K562 (cell line): ENCODE measurements at regions not wholly inside any gene's neighbourhood (a gene's known extent, or its start where the extent isn't known, plus 50 kb on each side); places are given as distances from the start of the nearest gene placed in this dataset.
A peak's percentile ranks its signal among the peaks of the same experiment; 100 is the strongest.

ENCODE experiments used
- ATAC-seq: fragments of 200-7000 bp; cut with Tn5 transposase; 3 replicates; pipeline ENCODE4 v1.9.1; 2020; ENCODE audit warnings: moderate library complexity
- BruUV-seq: library from RNA; stranded (reverse); fragments of 400-500 nt; replicated peaks from 2 replicates; lab custom pipeline; 2021; lab: Mats Ljungman, UMichigan
- CTCF ChIA-PET: fragments of 300-600 bp; formaldehyde crosslinking; extraction: SDS; loops from one replicate; lab custom pipeline; 2021; ENCODE audit warnings: low intra/inter-chr PET ratio; lab: Yijun Ruan, JAX
- POLR2A ChIA-PET: fragments of 300-600, 350-650 bp; sonication (Branson Sonifier 250); formaldehyde crosslinking; extraction: SDS; loops from one replicate; lab custom pipeline; 2021; ENCODE audit warnings: antibody characterized with exemption, inconsistent platforms; lab: Yijun Ruan, JAX
- DNase-seq, 4 experiments: peaks; one replicate each; pipeline versions ENCODE4 v3.0.0 to v3.0.0-alpha.2; 2011 to 2018; ENCODE audit warnings: low spot score in 3 of 4, mixed read lengths in 3 of 4; ENCODE audit errors: extremely low read depth in 1 of 4
- FAIRE-seq: peaks from 2 replicates; lab custom pipeline; 2011; peaks lifted over from hg19 to GRCh38; lab: Jason Lieb, UNC
- H2AFZ ChIP-seq: 2 replicates; pipeline ENCODE4 v1.6.0; 2011; ENCODE audit warnings: low read depth, low read length, control low read depth, inconsistent platforms
- H3K27ac ChIP-seq: fragments of 200-600 bp; 3 replicates; pipeline ENCODE4 v1.8.0; 2011; ENCODE audit warnings: low read depth, mild to moderate bottlenecking, control low read depth, inconsistent platforms, low read length, moderate library complexity, mixed read lengths; ENCODE audit errors: extremely low read depth
- H3K27me3 ChIP-seq, 2 experiments: fragments of 300-600 bp in 1 of 2; 2 replicates in 1 of 2; 3 replicates in 1 of 2; pipeline versions ENCODE4 v1.6.0 to v1.8.0; 2011; ENCODE audit warnings: inconsistent platforms in 2 of 2, low read length in 2 of 2, mild to moderate bottlenecking in 1 of 2, mixed read lengths in 1 of 2, moderate library complexity in 1 of 2; ENCODE audit not compliant: control insufficient read depth in 2 of 2, insufficient read depth in 2 of 2
- H3K36me3 ChIP-seq: fragments of 300-600 bp; 3 replicates; pipeline ENCODE4 v1.8.0; 2011; ENCODE audit warnings: mild to moderate bottlenecking, low read length, inconsistent platforms; ENCODE audit not compliant: control insufficient read depth, insufficient read depth
- H3K4me1 ChIP-seq, 2 experiments: fragments of 200-600 bp in 1 of 2; replicated peaks in 1 of 2; 2 replicates in 1 of 2; 3 replicates in 1 of 2; pipeline versions ENCODE4 v1.5.1 to v1.8.0; 2011; ENCODE audit warnings: inconsistent platforms in 2 of 2, low read length in 2 of 2, mild to moderate bottlenecking in 1 of 2, mixed read lengths in 1 of 2, moderate library complexity in 1 of 2; ENCODE audit not compliant: control insufficient read depth in 2 of 2, insufficient read depth in 2 of 2
- H3K4me2 ChIP-seq: 2 replicates; pipeline ENCODE4 v1.6.1; 2011; ENCODE audit warnings: low read length, control low read depth, inconsistent platforms, mixed read lengths; ENCODE audit not compliant: insufficient read depth
- H3K4me3 ChIP-seq: fragments of 200-600 bp; sonication (generic), shearing (Covaris generic); 2 replicates; pipeline ENCODE4 v1.5.1; 2016; ENCODE audit warnings: control low read depth, inconsistent platforms
- H3K79me2 ChIP-seq: fragments of 200-600 bp; 3 replicates; pipeline ENCODE4 v1.8.0; 2011; ENCODE audit warnings: low read length, inconsistent platforms; ENCODE audit not compliant: control insufficient read depth, insufficient read depth
- H3K9ac ChIP-seq, 2 experiments: 2 replicates each; pipeline versions ENCODE4 v1.6.0 to v1.6.1; 2011; ENCODE audit warnings: low read depth in 2 of 2, low read length in 2 of 2, control low read depth in 1 of 2, inconsistent platforms in 1 of 2, mild to moderate bottlenecking in 1 of 2, mixed read lengths in 1 of 2; ENCODE audit not compliant: insufficient read depth in 1 of 2
- H3K9me1 ChIP-seq: one replicate; pipeline ENCODE4 v1.6.0; 2011; ENCODE audit warnings: inconsistent platforms, mild to moderate bottlenecking, low read length, moderate library complexity; ENCODE audit not compliant: control insufficient read depth, insufficient read depth
- H3K9me3 ChIP-seq: replicated peaks from 2 replicates; pipeline ENCODE4 v1.5.1; 2011; ENCODE audit warnings: low read depth, low read length, inconsistent platforms; ENCODE audit not compliant: control insufficient read depth, insufficient read depth
- H4K20me1 ChIP-seq: replicated peaks from 2 replicates; pipeline ENCODE4 v1.6.1; 2011; ENCODE audit warnings: low read length, inconsistent platforms, mixed read lengths; ENCODE audit not compliant: control insufficient read depth, insufficient read depth
- ARID3B ChIP-seq: fragments of 250-450 bp; sonication (Bioruptor Pico); IDR thresholded peaks from 2 replicates; pipeline ENCODE4 v1.4.0; 2020; ENCODE audit warnings: borderline replicate concordance
- CBX3 ChIP-seq, 2 experiments: IDR thresholded peaks; 1 replicate in 1 of 2; 2 replicates in 1 of 2; pipeline ENCODE4 v1.6.1; 2012; ENCODE audit warnings: inconsistent platforms in 2 of 2, low read length in 2 of 2, borderline replicate concordance in 1 of 2, control low read depth in 1 of 2
- HLTF ChIP-seq: fragments of 450-650 bp; IDR thresholded peaks from 2 replicates; pipeline ENCODE4 v1.6.1; 2016
- JUND ChIP-seq, 2 experiments: IDR thresholded peaks; 2 replicates in 1 of 2; 3 replicates in 1 of 2; pipeline ENCODE4 v1.6.1; 2011; ENCODE audit warnings: borderline replicate concordance in 2 of 2, low read depth in 2 of 2, low read length in 2 of 2, improper control_type of control experiment in 1 of 2, missing biosample characterization in 1 of 2, missing genetic modification characterization in 1 of 2, missing genetic modification reagents in 1 of 2
- LCOR ChIP-seq: sonication (generic); formaldehyde crosslinking; IDR thresholded peaks from 2 replicates; pipeline ENCODE4 v1.8.0; 2022; ENCODE audit warnings: mild to moderate bottlenecking, missing genetic modification reagents
- MEIS2 ChIP-seq: fragments of 450-650 bp; IDR thresholded peaks from 2 replicates; pipeline ENCODE4 v1.6.1; 2014; ENCODE audit warnings: mild to moderate bottlenecking; ENCODE audit not compliant: partially characterized antibody
- NRF1 ChIP-seq, 2 experiments: fragments of 450-650 bp; IDR thresholded peaks in 1 of 2; conservative IDR thresholded peaks in 1 of 2; 2 replicates each; pipeline ENCODE4 v1.6.1; 2014; ENCODE audit warnings: mild to moderate bottlenecking in 2 of 2
- PHTF2 ChIP-seq: fragments of 250-450 bp; sonication (Bioruptor Pico); IDR thresholded peaks from 2 replicates; pipeline ENCODE4 v1.5.0; 2021; ENCODE audit warnings: mild to moderate bottlenecking
- RBM34 ChIP-seq: fragments of 200-400 bp; formaldehyde crosslinking; IDR thresholded peaks from 2 replicates; pipeline ENCODE4 v1.6.1; 2018; ENCODE audit warnings: low read length, borderline replicate concordance; ENCODE audit not compliant: insufficient read depth
- TFAM ChIP-seq: fragments of 250-450 bp; sonication (Bioruptor Pico); conservative IDR thresholded peaks from 2 replicates; pipeline ENCODE4 v1.5.0; 2021; ENCODE audit warnings: mild to moderate bottlenecking, moderate library complexity
- TRIM24 ChIP-seq, 2 experiments: fragments of 450-650 bp; IDR thresholded peaks; 2 replicates each; pipeline ENCODE4 v1.6.1; 2016
- TRIM28 ChIP-seq: fragments of 450-650 bp; IDR thresholded peaks from 2 replicates; pipeline ENCODE4 v1.6.1; 2017
- ZNF780A ChIP-seq: fragments of 250-450 bp; sonication (Bioruptor Pico); IDR thresholded peaks from 2 replicates; pipeline ENCODE4 v1.5.0; 2021; ENCODE audit warnings: mild to moderate bottlenecking
- WGBS: fragments of 100-300 bp; shearing (Covaris generic); methylation state at CpG from one replicate; pipeline ENCODE4 v1.1.6; 2016; ENCODE audit warnings: low coverage, mixed read lengths; ENCODE audit not compliant: insufficient coverage; ENCODE audit errors: missing lambda C conversion rate; 5-methylcytosine and 5-hydroxymethylcytosine counted together
- in situ Hi-C: fragments of 300-500 bp; cut with MboI; formaldehyde crosslinking; loops from 4 replicates; pipeline ENCODE4 v1.15.0; 2018; ENCODE audit warnings: inconsistent platforms, mixed read lengths
- intact Hi-C: fragments of 100-400 bp; cut with micrococcal nuclease; formaldehyde crosslinking; loops from 2 replicates; pipeline ENCODE4 v1.14.2; 2022
- TF ChIP-seq, protein P1 (sequence below): IDR thresholded peaks from 2 replicates; pipeline ENCODE4 v1.6.1; 2011; ENCODE audit not compliant: insufficient read length; ENCODE audit errors: extremely low read depth

GRCh38 chr7:113279256-113279655 is 160.9 kb upstream of the SMIM30 start:
- H3K9me1 ChIP-seq = no peaks in the 10 kb centered on the region
- no peak overlapping the region for H3K4me2 ChIP-seq
- H3K27me3 ChIP-seq = no peaks in the 10 kb centered on the region
- FAIRE-seq (no peak), DNase-seq (no peak), ATAC-seq (no peak)
- H3K9ac ChIP-seq = no peak overlapping the region
- ChIA-PET CTCF (no interaction called here), POLR2A (no interaction called here)
- intact Hi-C loops (no loop called here), in situ Hi-C loops (no loop called here)
- H3K27ac ChIP-seq = no peak overlapping the region
- BruUV-seq = no TSS peak
- no peak overlapping the region for H3K4me3 ChIP-seq
- H2AFZ ChIP-seq = no peak overlapping the region
- no peaks in the 10 kb centered on the region for H3K79me2 ChIP-seq
- no peaks in the 10 kb centered on the region for H3K36me3 ChIP-seq
- H3K9me3 ChIP-seq = no peaks in the 10 kb centered on the region
- TF ChIP-seq MEIS2 = peak; percentile 58
- TF ChIP-seq, protein P1, sequence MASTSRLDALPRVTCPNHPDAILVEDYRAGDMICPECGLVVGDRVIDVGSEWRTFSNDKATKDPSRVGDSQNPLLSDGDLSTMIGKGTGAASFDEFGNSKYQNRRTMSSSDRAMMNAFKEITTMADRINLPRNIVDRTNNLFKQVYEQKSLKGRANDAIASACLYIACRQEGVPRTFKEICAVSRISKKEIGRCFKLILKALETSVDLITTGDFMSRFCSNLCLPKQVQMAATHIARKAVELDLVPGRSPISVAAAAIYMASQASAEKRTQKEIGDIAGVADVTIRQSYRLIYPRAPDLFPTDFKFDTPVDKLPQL = no peak
- no peaks in the 10 kb centered on the region; a peak in 1 of 5 replicates for H3K4me1 ChIP-seq
- no peaks in the 10 kb centered on the region for H4K20me1 ChIP-seq

DNA sequence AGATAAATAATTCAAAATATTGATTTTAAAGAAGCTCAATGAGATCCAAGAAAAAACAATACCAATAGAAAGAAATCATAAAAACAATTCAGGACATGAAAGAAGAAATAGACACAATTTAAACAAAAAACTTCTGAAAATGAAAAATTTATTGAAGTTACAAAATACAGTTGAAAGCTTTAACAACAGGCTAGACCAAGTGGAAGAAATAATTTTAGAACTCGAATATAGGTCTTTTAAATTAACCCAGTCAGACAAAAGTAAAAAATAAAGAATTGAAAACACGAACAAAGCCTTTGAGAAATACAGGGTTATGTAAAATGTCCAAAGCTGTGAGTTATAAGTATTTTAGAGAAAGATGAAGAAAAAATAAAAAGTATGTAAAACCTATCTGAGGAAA is 152.4 kb upstream of the SMIM30 start:
- WGBS = 7% methylated on average over 2 of the region's 2 CpGs
- intact Hi-C loops = no loop called here
- Histone ChIP-seq H3K36me3 (no peaks in the 10 kb centered on the region), H3K9ac (no peak overlapping the region), H3K27me3 (no peaks in the 10 kb centered on the region), H3K9me1 (no peaks in the 10 kb centered on the region), H2AFZ (no peak overlapping the region), H3K4me1 (no peaks in the 10 kb centered on the region), H4K20me1 (no peaks in the 10 kb centered on the region), H3K79me2 (no peaks in the 10 kb centered on the region), H3K27ac (no peak overlapping the region), H3K9me3 (peaks cover 5% of the 10 kb centered on the region; the same call in 1 of the 2 replicates), H3K4me3 (no peak overlapping the region), H3K4me2 (no peak overlapping the region)
- DNase-seq (no peak), ATAC-seq (no peak), FAIRE-seq (no peak)
- ChIA-PET CTCF (no interaction called here), POLR2A (no interaction called here)
- in situ Hi-C loops = no loop called here
- TF ChIP-seq ARID3B (CRISPR knock-in tag) (no peak), HLTF (0 out of 2 replicates have a peak, but pooled peaks have one; percentile 12), ZNF780A (no peak), NRF1 (conservative IDR thresholded peaks at IDR 0.05 in 1 of 2, IDR thresholded peaks at IDR 0.05 in 1 of 2) (no peak), JUND (IDR thresholded peaks at IDR 0.05; ENCODE audit: borderline replicate concordance, low read depth, low read length) (no peak), JUND (tag; IDR thresholded peaks at IDR 0.05; ENCODE audit: borderline replicate concordance, low read depth, low read length) (no peak), LCOR (CRISPR knock-in tag) (no peak), TRIM28 (peak; percentile 89), TFAM (CRISPR knock-in tag) (no peak), PHTF2 (CRISPR knock-in tag) (no peak), TRIM24 (IDR thresholded peaks at IDR 0.05) (peak in 1 of 2 experiments; percentile 46; a peak in 1 of 4 replicates), CBX3 (IDR thresholded peaks at IDR 0.05; ENCODE audit: borderline replicate concordance in 1 of 2, low read length in 2 of 2) (peak in 1 of 2 experiments; percentile 56; a peak in 2 of 3 replicates), RBM34 (no peak)
- no TSS peak for BruUV-seq
